DND-41 (cell line): ENCODE measurements at regions not wholly inside any gene's neighbourhood (a gene's known extent, or its start where the extent isn't known, plus 50 kb on each side); places are given as distances from the start of the nearest gene placed in this dataset.

Source experiments
- EZH2 ChIP-seq: IDR thresholded peaks from 3 replicates; pipeline ENCODE4 v1.6.1; 2012; ENCODE audit warnings: borderline replicate concordance, low read depth, mild to moderate bottlenecking, moderate library complexity, low read length, inconsistent platforms; ENCODE audit not compliant: severe bottlenecking
- TF ChIP-seq, protein P1 (sequence below): IDR thresholded peaks from 2 replicates; pipeline ENCODE4 v1.5.1; 2012; ENCODE audit warnings: borderline replicate concordance, low read length, moderate library complexity, mild to moderate bottlenecking; ENCODE audit not compliant: poor library complexity, severe bottlenecking; ENCODE audit errors: extremely low read depth

DNA sequence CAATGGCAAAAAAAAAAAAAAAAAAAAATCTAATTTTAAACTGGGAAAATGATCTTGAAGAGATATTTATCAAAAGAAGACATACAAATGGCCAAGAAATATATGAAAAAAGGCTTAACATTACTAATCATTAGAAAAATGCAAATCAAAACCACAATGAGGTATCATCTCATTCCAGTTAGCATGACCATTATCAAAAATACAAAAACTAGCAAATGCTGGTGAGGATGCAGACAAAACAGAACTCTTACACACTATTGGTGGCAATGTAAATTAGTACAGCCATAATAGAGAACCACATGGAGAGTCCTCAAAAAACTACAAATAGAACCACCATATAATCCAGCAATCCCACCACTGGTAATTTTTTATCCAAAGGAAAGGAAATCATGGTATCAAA lies 489.6 kb downstream of the TNS3 start:
- TF ChIP-seq, protein P1, sequence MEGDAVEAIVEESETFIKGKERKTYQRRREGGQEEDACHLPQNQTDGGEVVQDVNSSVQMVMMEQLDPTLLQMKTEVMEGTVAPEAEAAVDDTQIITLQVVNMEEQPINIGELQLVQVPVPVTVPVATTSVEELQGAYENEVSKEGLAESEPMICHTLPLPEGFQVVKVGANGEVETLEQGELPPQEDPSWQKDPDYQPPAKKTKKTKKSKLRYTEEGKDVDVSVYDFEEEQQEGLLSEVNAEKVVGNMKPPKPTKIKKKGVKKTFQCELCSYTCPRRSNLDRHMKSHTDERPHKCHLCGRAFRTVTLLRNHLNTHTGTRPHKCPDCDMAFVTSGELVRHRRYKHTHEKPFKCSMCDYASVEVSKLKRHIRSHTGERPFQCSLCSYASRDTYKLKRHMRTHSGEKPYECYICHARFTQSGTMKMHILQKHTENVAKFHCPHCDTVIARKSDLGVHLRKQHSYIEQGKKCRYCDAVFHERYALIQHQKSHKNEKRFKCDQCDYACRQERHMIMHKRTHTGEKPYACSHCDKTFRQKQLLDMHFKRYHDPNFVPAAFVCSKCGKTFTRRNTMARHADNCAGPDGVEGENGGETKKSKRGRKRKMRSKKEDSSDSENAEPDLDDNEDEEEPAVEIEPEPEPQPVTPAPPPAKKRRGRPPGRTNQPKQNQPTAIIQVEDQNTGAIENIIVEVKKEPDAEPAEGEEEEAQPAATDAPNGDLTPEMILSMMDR, result no peak
- no peak for TF ChIP-seq EZH2
